Esophagus muscularis mucosa (tissue), 4 donors: ENCODE measurements at regions not wholly inside any gene's neighbourhood (a gene's known extent, or its start where the extent isn't known, plus 50 kb on each side); places are given as distances from the start of the nearest gene placed in this dataset.

Experiments used
- DNase-seq: peaks from one replicate; pipeline ENCODE4 v3.0.0-alpha.2; 2017; ENCODE audit errors: extremely low spot score
- H3K27ac ChIP-seq, 4 donors: fragments of 200-600 bp; sonication (generic); replicated peaks in 1 of 4; 1 replicate in 3 of 4; 2 replicates in 1 of 4; pipeline ENCODE4 v1.5.1; 2016 to 2019; ENCODE audit warnings: mild to moderate bottlenecking in 1 of 4
- H3K27me3 ChIP-seq, 4 donors: fragments of 200-600 bp; sonication (generic); one replicate each; pipeline versions ENCODE4 v1.5.1 to v1.6.0; 2016 to 2019
- H3K36me3 ChIP-seq, 4 donors: fragments of 200-600 bp; sonication (generic); one replicate each; pipeline ENCODE4 v1.5.1; 2016 to 2019
- H3K4me1 ChIP-seq, 4 donors: fragments of 200-600 bp; sonication (generic); one replicate each; pipeline ENCODE4 v1.5.1; 2016 to 2019
- H3K4me3 ChIP-seq, 4 donors: fragments of 200-600 bp; sonication (generic); 1 replicate in 2 of 4; 2 replicates in 2 of 4; pipeline ENCODE4 v1.5.1; 2016 to 2019; ENCODE audit warnings: mild to moderate bottlenecking in 4 of 4, moderate library complexity in 1 of 4
- H3K9me3 ChIP-seq, 4 donors: fragments of 200-600 bp; sonication (generic); 1 replicate in 3 of 4; 2 replicates in 1 of 4; pipeline ENCODE4 v1.5.1; 2016 to 2019
- CTCF ChIP-seq, 3 experiments: fragments of 200-600 bp in 2 of 3; fragments of 450-650 bp in 1 of 3; sonication (generic) in 2 of 3; IDR thresholded peaks; one replicate each; pipeline ENCODE4 v1.5.1; 2017 to 2019; ENCODE audit warnings: antibody characterized with exemption in 3 of 3, mild to moderate bottlenecking in 2 of 3, moderate library complexity in 1 of 3
- EP300 ChIP-seq: sonication (generic); formaldehyde crosslinking; IDR thresholded peaks from one replicate; pipeline ENCODE4 v1.6.1; 2017; ENCODE audit warnings: antibody characterized with exemption
- POLR2A ChIP-seq: fragments of 450-650 bp; IDR thresholded peaks from one replicate; pipeline ENCODE4 v1.6.1; 2017; ENCODE audit warnings: antibody characterized with exemption, moderate library complexity, mild to moderate bottlenecking, low read depth
- POLR2AphosphoS5 ChIP-seq, 2 donors: sonication (generic); formaldehyde crosslinking; IDR thresholded peaks; one replicate each; pipeline ENCODE4 v1.6.1; 2017; ENCODE audit warnings: antibody characterized with exemption in 2 of 2
- WGBS: methylation state at CpG from one replicate; pipeline ENCODE4 v1.1.5; 2018; 5-methylcytosine and 5-hydroxymethylcytosine counted together
- intact Hi-C: fragments of 100-400 bp; cut with DNase I; formaldehyde crosslinking; loops from one replicate; pipeline ENCODE4 v1.15.1; 2023

- TF ChIP-seq POLR2AphosphoS5 (IDR thresholded peaks at IDR 0.05) (no peak), POLR2A (no peak), CTCF (IDR thresholded peaks at IDR 0.05) (no peak), EP300 (no peak)
These were observed 301.9 kb downstream of the UTRN start for GRCh38 chr6:144586986-144587385.

DNA sequence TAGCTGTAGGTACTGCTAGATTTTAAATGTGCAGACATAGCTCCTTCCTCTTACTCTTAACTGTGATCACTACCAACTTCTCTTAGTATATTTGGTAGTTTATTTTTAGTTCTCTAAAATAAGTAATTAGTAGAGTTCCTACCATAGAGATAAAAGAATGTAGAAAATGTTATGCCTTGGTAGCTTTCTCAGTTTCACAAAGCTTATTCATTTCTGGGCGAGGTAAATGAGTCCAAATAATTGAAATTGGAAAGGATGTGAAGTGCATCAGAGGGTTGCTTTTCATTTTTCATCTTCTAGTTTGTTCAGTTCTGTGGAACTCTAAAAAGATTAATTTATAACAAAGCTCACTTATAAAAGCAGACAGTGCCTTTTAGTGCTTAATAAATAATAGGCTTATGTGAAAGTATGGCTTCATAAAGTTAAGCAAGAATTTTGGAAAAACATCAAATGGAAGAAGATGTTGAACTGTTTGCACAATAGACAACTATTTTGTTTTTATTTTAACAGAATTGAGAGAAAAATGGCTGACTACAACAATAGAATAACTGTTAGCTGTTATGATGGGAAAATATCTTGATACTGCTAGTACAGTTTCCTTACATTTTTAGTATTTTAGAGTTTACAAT is 303.7 kb downstream of the UTRN start:
- Histone ChIP-seq H3K27ac (peak overlapping the region in 1 of 4 donors; percentile 29), H3K4me3 (no peak overlapping the region), H3K36me3 (peaks cover 0 to 5% (median 0%) of the 10 kb centered on the region in 4 donors), H3K4me1 (peaks cover 4 to 26% (median 14%) of the 10 kb centered on the region in 4 donors), H3K27me3 (no peaks in the 10 kb centered on the region), H3K9me3 (no peaks in the 10 kb centered on the region)
- no peak for DNase-seq
- WGBS = 45% methylated on average over 1 of the region's 1 CpG
- intact Hi-C loops = loop anchor here (10.0 kb wide), 2 partner anchors 346 to 436 kb away; no protein-coding TSS in a partner anchor
- TF ChIP-seq EP300 = no peak
- no peak for TF ChIP-seq POLR2AphosphoS5 (IDR thresholded peaks at IDR 0.05)
- no peak for TF ChIP-seq POLR2A
- no peak for TF ChIP-seq CTCF (IDR thresholded peaks at IDR 0.05)

More at GRCh38 chr6:144586986-144587385, 301.9 kb downstream of the UTRN start:
- 69% methylated on average over 3 of the region's 3 CpGs for WGBS
- Histone ChIP-seq H3K27me3 (no peaks in the 10 kb centered on the region), H3K36me3 (no peaks in the 10 kb centered on the region), H3K27ac (peak overlapping the region in 2 of 4 donors; percentile 12 to 17), H3K9me3 (no peaks in the 10 kb centered on the region), H3K4me1 (peaks cover 21 to 44% (median 28%) of the 10 kb centered on the region in 4 donors), H3K4me3 (no peak overlapping the region)
- intact Hi-C loops = loop anchor here (10.0 kb wide), 2 partner anchors 348 to 438 kb away; no protein-coding TSS in a partner anchor
- DNase-seq = no peak

GRCh38 chr6:144590532-144590931 is 305.4 kb downstream of the UTRN start:
- no peak overlapping the region for H3K27ac ChIP-seq
- TF ChIP-seq POLR2AphosphoS5 (IDR thresholded peaks at IDR 0.05) = no peak
- TF ChIP-seq POLR2A = no peak
- TF ChIP-seq EP300 = no peak
- TF ChIP-seq CTCF (IDR thresholded peaks at IDR 0.05) = no peak
- intact Hi-C loops = no loop called here
- H3K4me3 ChIP-seq = no peak overlapping the region
- no peak for DNase-seq
- no peaks in the 10 kb centered on the region for H3K27me3 ChIP-seq
- WGBS = 79% methylated on average over 4 of the region's 4 CpGs
- H3K36me3 ChIP-seq = peaks cover 0 to 5% (median 0%) of the 10 kb centered on the region in 4 donors
- peaks cover 10 to 35% (median 22%) of the 10 kb centered on the region in 4 donors for H3K4me1 ChIP-seq
- no peaks in the 10 kb centered on the region for H3K9me3 ChIP-seq

DNA sequence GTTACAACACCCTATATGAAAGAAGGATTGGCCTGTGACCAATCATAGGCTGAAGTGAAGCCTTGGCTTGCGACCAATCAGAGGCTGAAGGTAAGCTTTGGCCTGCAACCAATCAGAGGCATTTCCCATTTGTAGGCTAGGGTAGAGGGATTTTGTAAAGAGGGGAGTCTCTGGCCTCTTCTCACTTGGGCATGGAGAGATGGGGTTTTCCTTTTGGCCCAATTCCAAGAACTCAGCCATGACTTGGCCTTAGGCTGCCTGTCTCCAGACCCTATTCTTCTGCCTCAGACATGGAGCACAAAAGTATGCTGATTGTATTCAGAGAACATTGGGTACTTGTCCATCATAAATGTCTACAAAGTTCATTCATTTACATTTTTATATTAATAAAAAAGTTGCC is 308.3 kb downstream of the UTRN start:
- H3K4me1 ChIP-seq = peaks cover 6 to 24% (median 14%) of the 10 kb centered on the region in 4 donors
- H3K27ac ChIP-seq = no peak overlapping the region
- peaks cover 0 to 5% (median 0%) of the 10 kb centered on the region in 4 donors for H3K36me3 ChIP-seq
- H3K9me3 ChIP-seq = no peaks in the 10 kb centered on the region
- no peak for DNase-seq
- no peak for TF ChIP-seq EP300
- no peaks in the 10 kb centered on the region for H3K27me3 ChIP-seq
- intact Hi-C loops = no loop called here
- 100% methylated on average over 1 of the region's 1 CpG for WGBS
- H3K4me3 ChIP-seq = no peak overlapping the region

DNA sequence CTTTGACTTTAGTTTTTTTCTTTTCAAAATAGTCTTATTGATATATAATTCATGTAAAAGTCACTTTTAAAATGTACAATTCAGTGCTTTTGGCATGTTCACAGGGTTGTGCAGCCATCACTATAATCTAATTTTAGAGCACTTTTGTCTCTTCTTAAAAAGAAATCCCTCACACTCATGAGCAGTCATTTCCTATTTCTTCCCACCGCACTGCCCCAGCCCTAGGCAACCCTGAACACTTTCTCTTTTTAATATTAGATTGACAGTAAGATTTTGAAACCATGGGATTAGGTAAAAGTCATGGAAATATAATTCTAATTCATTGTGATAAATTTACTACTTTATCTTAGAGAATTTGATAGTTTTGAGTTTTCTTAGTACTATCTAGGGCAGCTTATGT is 309.4 kb downstream of the UTRN start:
- no peak for TF ChIP-seq POLR2AphosphoS5 (IDR thresholded peaks at IDR 0.05)
- TF ChIP-seq POLR2A = no peak
- TF ChIP-seq EP300 = no peak
- no peak for TF ChIP-seq CTCF (IDR thresholded peaks at IDR 0.05)
- 45% methylated on average over 1 of the region's 1 CpG for WGBS
- Histone ChIP-seq H3K4me1 (peaks cover 6 to 16% (median 9%) of the 10 kb centered on the region in 4 donors), H3K27me3 (no peaks in the 10 kb centered on the region), H3K4me3 (no peak overlapping the region), H3K36me3 (peaks cover 0 to 5% (median 0%) of the 10 kb centered on the region in 4 donors), H3K9me3 (no peaks in the 10 kb centered on the region), H3K27ac (no peak overlapping the region)
- DNase-seq = no peak
- intact Hi-C loops = no loop called here
